GM19372 (cell line): ENCODE measurements at regions not wholly inside any gene's neighbourhood (a gene's known extent, or its start where the extent isn't known, plus 50 kb on each side); places are given as distances from the start of the nearest gene placed in this dataset.

Source experiments
- ATAC-seq: cut with Tn5 transposase; IDR thresholded peaks from one replicate; pipeline ENCODE4 v1.9.1; 2021; ENCODE audit warnings: mild to moderate bottlenecking, low read depth, moderate library complexity; ENCODE audit not compliant: unreplicated experiment

- no peak for ATAC-seq
These were observed 98.5 kb upstream of the RUNX3 start for GRCh38 chr1:25028587-25028906.

GRCh38 chr1:25027822-25028586 lies 97.9 kb upstream of the RUNX3 start:
- ATAC-seq: no peak

GRCh38 chr1:25026730-25027450 lies 96.8 kb upstream of the RUNX3 start:
- no peak for ATAC-seq

- no peak for ATAC-seq
These were observed 96.2 kb upstream of the RUNX3 start for GRCh38 chr1:25026304-25026703.

GRCh38 chr1:25024615-25025350 lies 94.7 kb upstream of the RUNX3 start:
- ATAC-seq: no peak

GRCh38 chr1:25023826-25024225 lies 93.8 kb upstream of the RUNX3 start:
- ATAC-seq: no peak

- ATAC-seq: no peak
These were observed 93.1 kb upstream of the RUNX3 start for GRCh38 chr1:25023190-25023578.

GRCh38 chr1:25022361-25023189 lies 92.5 kb upstream of the RUNX3 start:
- ATAC-seq: peak; percentile 69

- ATAC-seq: no peak
These were observed 91.6 kb upstream of the RUNX3 start for GRCh38 chr1:25021591-25022215.

GRCh38 chr1:25020851-25021590 lies 90.9 kb upstream of the RUNX3 start:
- ATAC-seq: no peak

GRCh38 chr1:25020173-25020845 lies 90.2 kb upstream of the RUNX3 start:
- no peak for ATAC-seq

GRCh38 chr1:25019337-25020172 lies 89.5 kb upstream of the RUNX3 start:
- ATAC-seq: peak; percentile 43

GRCh38 chr1:25018943-25019336 lies 88.9 kb upstream of the RUNX3 start:
- ATAC-seq: no peak

- no peak for ATAC-seq
These were observed 88.1 kb upstream of the RUNX3 start for GRCh38 chr1:25018110-25018735.

GRCh38 chr1:25017436-25018109 lies 87.5 kb upstream of the RUNX3 start:
- ATAC-seq: no peak

GRCh38 chr1:25012966-25013962 lies 83.2 kb upstream of the RUNX3 start:
- ATAC-seq: no peak
